Adrenal gland (tissue), 9 donors: ENCODE measurements at regions not wholly inside any gene's neighbourhood (a gene's known extent, or its start where the extent isn't known, plus 50 kb on each side); places are given as distances from the start of the nearest gene placed in this dataset.

Experiments
- DNase-seq, 7 donors: peaks; one replicate each; pipeline ENCODE4 v3.0.0-alpha.2; 2019 to 2020
- H3K27ac ChIP-seq, 5 donors: fragments of 200-600 bp; sonication (generic) in 4 of 5; 1 replicate in 3 of 5; 2 replicates in 2 of 5; pipeline versions ENCODE4 v1.5.1 to v1.8.0; 2016 to 2020; ENCODE audit warnings: mild to moderate bottlenecking in 1 of 5
- H3K27me3 ChIP-seq: fragments of 200-600 bp; 2 replicates; pipeline ENCODE4 v1.8.0; 2021
- H3K36me3 ChIP-seq, 2 donors: fragments of 200-600 bp; replicated peaks in 1 of 2; 1 replicate in 1 of 2; 2 replicates in 1 of 2; pipeline versions ENCODE4 v1.5.1 to v1.8.0; 2018 to 2022
- H3K4me1 ChIP-seq, 2 donors: fragments of 200-600 bp; replicated peaks in 1 of 2; 1 replicate in 1 of 2; 2 replicates in 1 of 2; pipeline versions ENCODE4 v1.5.1 to v1.8.0; 2018 to 2021
- H3K4me3 ChIP-seq, 4 donors: fragments of 200-600 bp; sonication (generic) in 3 of 4; one replicate each; pipeline ENCODE4 v1.5.1; 2016 to 2018
- H3K9me3 ChIP-seq, 3 donors: fragments of 200-600 bp; sonication (generic) in 1 of 3; replicated peaks in 1 of 3; 1 replicate in 2 of 3; 2 replicates in 1 of 3; pipeline versions ENCODE4 v1.5.1 to v1.8.0; 2016 to 2021
- CTCF ChIP-seq, 6 experiments: fragments of 450-650 bp in 4 of 6; fragments of 200-600 bp in 2 of 6; sonication (generic) in 1 of 6; IDR thresholded peaks; 1 replicate in 5 of 6; 2 replicates in 1 of 6; pipeline versions ENCODE4 v1.5.1 to v1.8.0; 2016 to 2021; ENCODE audit warnings: antibody characterized with exemption in 6 of 6, mild to moderate bottlenecking in 2 of 6, moderate library complexity in 1 of 6
- POLR2A ChIP-seq, 2 donors: fragments of 450-650 bp; IDR thresholded peaks; one replicate each; pipeline ENCODE4 v1.6.1; 2017; ENCODE audit warnings: antibody characterized with exemption in 2 of 2, mild to moderate bottlenecking in 2 of 2, moderate library complexity in 1 of 2
- WGBS, 4 donors: extraction: QIAGEN DNeasy Blood & Tissue Kit in 2 of 4; methylation state at CpG; one replicate each; pipeline versions ENCODE4 v1.1.5 to v1.1.7; 2013 to 2017; 5-methylcytosine and 5-hydroxymethylcytosine counted together
- intact Hi-C, 2 donors: fragments of 100-400 bp; cut with DNase I; formaldehyde crosslinking; loops; one replicate each; pipeline versions ENCODE4 v1.14.1 to v1.15.0; 2022 to 2023
- donor health status: healthy with polysubstance abuse.
- donor health status: Bipolar disorder and iron deficiency.
- donor health status: DM: yes; HTN: yes; CAD: no.
- donor health status: DM: no; HTN: no; CAD: no.
- donor health status: DM: no; HTN: no; CAD: no.

GRCh38 chr7:37504801-37505200 lies 56.1 kb upstream of the ELMO1 start:
- TF ChIP-seq POLR2A (IDR thresholded peaks at IDR 0.05) (no peak), CTCF (IDR thresholded peaks at IDR 0.05) (no peak)
- Histone ChIP-seq H3K27ac (no peak overlapping the region), H3K36me3 (no peaks in the 10 kb centered on the region), H3K27me3 (no peaks in the 10 kb centered on the region), H3K9me3 (no peaks in the 10 kb centered on the region), H3K4me1 (no peaks in the 10 kb centered on the region), H3K4me3 (no peak overlapping the region)
- intact Hi-C loops, result loop anchor here in 1 of 2 donors (10.0 kb wide), 1 partner anchor 290 kb away; no protein-coding TSS in a partner anchor
- DNase-seq, result no peak

GRCh38 chr7:37505750-37506353 lies 57.2 kb upstream of the ELMO1 start:
- Histone ChIP-seq H3K4me1 (no peaks in the 10 kb centered on the region), H3K27me3 (no peaks in the 10 kb centered on the region), H3K27ac (no peak overlapping the region), H3K36me3 (no peaks in the 10 kb centered on the region), H3K4me3 (no peak overlapping the region), H3K9me3 (no peaks in the 10 kb centered on the region)
- 77 to 87% (median 80%) methylated on average over 6 of the region's 6 CpGs for WGBS, 4 donors
- intact Hi-C loops, result loop anchor here in 1 of 2 donors (10.0 kb wide), 1 partner anchor 291 kb away; no protein-coding TSS in a partner anchor
- no peak for DNase-seq
- no peak for TF ChIP-seq POLR2A (IDR thresholded peaks at IDR 0.05)
- TF ChIP-seq CTCF (IDR thresholded peaks at IDR 0.05), result no peak

- H3K4me1 ChIP-seq, result no peaks in the 10 kb centered on the region
- TF ChIP-seq CTCF (IDR thresholded peaks at IDR 0.05), result no peak
- no peak for TF ChIP-seq POLR2A (IDR thresholded peaks at IDR 0.05)
- no peaks in the 10 kb centered on the region for H3K36me3 ChIP-seq
- 72 to 80% (median 77%) methylated on average over 3 of the region's 3 CpGs for WGBS, 4 donors
- H3K4me3 ChIP-seq, result no peak overlapping the region
- H3K27me3 ChIP-seq, result no peaks in the 10 kb centered on the region
- intact Hi-C loops, result loop anchor here in 1 of 2 donors (10.0 kb wide), 1 partner anchor 293 kb away; no protein-coding TSS in a partner anchor
- no peak for DNase-seq
- no peaks in the 10 kb centered on the region for H3K9me3 ChIP-seq
- H3K27ac ChIP-seq, result no peak overlapping the region
These were observed 59.5 kb upstream of the ELMO1 start for GRCh38 chr7:37508118-37508517.

GRCh38 chr7:37510043-37510634 lies 61.5 kb upstream of the ELMO1 start:
- 77 to 84% (median 83%) methylated on average over 3 of the region's 3 CpGs for WGBS, 4 donors
- Histone ChIP-seq H3K9me3 (no peaks in the 10 kb centered on the region), H3K27ac (no peak overlapping the region), H3K27me3 (no peaks in the 10 kb centered on the region), H3K4me1 (no peaks in the 10 kb centered on the region), H3K4me3 (no peak overlapping the region), H3K36me3 (no peaks in the 10 kb centered on the region)
- intact Hi-C loops, result loop anchor here in 1 of 2 donors (10.0 kb wide), 1 partner anchor 295 kb away; no protein-coding TSS in a partner anchor
- DNase-seq, result peak in 1 of 7 donors; percentile 10
- TF ChIP-seq POLR2A (IDR thresholded peaks at IDR 0.05) (no peak), CTCF (IDR thresholded peaks at IDR 0.05) (peak; percentile 30 to 62 (median 57))
